ENCODE measurements at regions not wholly inside any gene's neighbourhood (a gene's known extent, or its start where the extent isn't known, plus 50 kb on each side); places are given as distances from the start of the nearest gene placed in this dataset.
"Not testable (repeated sequence)": the region's sequence is repeated elsewhere in the genome, so short reads cannot be mapped to it uniquely, and the experiment has no call there.

GRCh38 chr10:42883993-42884983 lies 101.7 kb downstream of the BMS1 start:
- no peak for DNase-seq

- DNase-seq = no peak
Measured at GRCh38 chr10:42885491-42886270, 103.1 kb downstream of the BMS1 start.

GRCh38 chr10:42887734-42888503 lies 105.3 kb downstream of the BMS1 start:
- DNase-seq = no peak

- DNase-seq = no peak
Measured at GRCh38 chr10:42888504-42889095, 106.0 kb downstream of the BMS1 start.

- no peak for DNase-seq
Measured at GRCh38 chr10:42896735-42897134, 114.1 kb downstream of the BMS1 start.

- DNase-seq = no peak
Measured at GRCh38 chr10:42898037-42898960, 115.7 kb downstream of the BMS1 start.

- DNase-seq = no peak
Measured at GRCh38 chr10:42899036-42899435, 116.4 kb downstream of the BMS1 start.

GRCh38 chr10:42900346-42900745 lies 117.8 kb downstream of the BMS1 start:
- not testable (repeated sequence) for DNase-seq

GRCh38 chr10:42911359-42911758 lies 128.8 kb downstream of the BMS1 start:
- DNase-seq = no peak

GRCh38 chr10:42916974-42917373 lies 134.4 kb downstream of the BMS1 start:
- no peak for DNase-seq

- DNase-seq = no peak
Measured at GRCh38 chr10:42917821-42918220, 135.2 kb downstream of the BMS1 start.

GRCh38 chr10:42921951-42922350 lies 139.4 kb downstream of the BMS1 start:
- no peak for DNase-seq

- no peak for DNase-seq
Measured at GRCh38 chr10:42924484-42924883, 141.9 kb downstream of the BMS1 start.

- DNase-seq = no peak
Measured at GRCh38 chr10:42926843-42927242, 144.2 kb downstream of the BMS1 start.

GRCh38 chr10:42928064-42928463 lies 145.5 kb downstream of the BMS1 start:
- no peak for DNase-seq

GRCh38 chr10:42929236-42929635 lies 146.6 kb downstream of the BMS1 start:
- no peak for DNase-seq

GRCh38 chr10:42929993-42930392 lies 146.9 kb upstream of the RET start:
- no peak for DNase-seq

- no peak for DNase-seq
Measured at GRCh38 chr10:42930516-42931192, 146.2 kb upstream of the RET start.

GRCh38 chr10:42932116-42932515 lies 144.8 kb upstream of the RET start:
- DNase-seq = no peak

GRCh38 chr10:42932735-42933447 lies 144.0 kb upstream of the RET start:
- peak; percentile 75 for DNase-seq
